ENCODE measurements at regions not wholly inside any gene's neighbourhood (a gene's known extent, or its start where the extent isn't known, plus 50 kb on each side); places are given as distances from the start of the nearest gene placed in this dataset.

GRCh38 chr12:46472144-46472705 lies 99.7 kb upstream of the SLC38A2 start:
- no peak for FAIRE-seq
- DNase-seq (ENCODE audit: low spot score) = no peak

- no peak for FAIRE-seq
- no peak for DNase-seq (ENCODE audit: low spot score)
Measured at GRCh38 chr12:46471404-46471803, 98.8 kb upstream of the SLC38A2 start.

- no peak for DNase-seq (ENCODE audit: low spot score)
- FAIRE-seq = no peak
Measured at GRCh38 chr12:46470975-46471374, 98.4 kb upstream of the SLC38A2 start.

- FAIRE-seq = no peak
Measured at GRCh38 chr12:46470036-46470627, 97.6 kb upstream of the SLC38A2 start.

GRCh38 chr12:46468813-46469212 lies 96.2 kb upstream of the SLC38A2 start:
- FAIRE-seq (no peak), DNase-seq (ENCODE audit: low spot score) (no peak)

More at GRCh38 chr12:46470036-46470627, 97.6 kb upstream of the SLC38A2 start:
- no peak for DNase-seq (ENCODE audit: low spot score)

GRCh38 chr12:46468160-46468559 lies 95.6 kb upstream of the SLC38A2 start:
- no peak for DNase-seq (ENCODE audit: low spot score)
- no peak for FAIRE-seq

GRCh38 chr12:46465307-46465706 lies 92.7 kb upstream of the SLC38A2 start:
- FAIRE-seq (no peak), DNase-seq (ENCODE audit: low spot score) (no peak)

- DNase-seq (ENCODE audit: low spot score) = no peak
- no peak for FAIRE-seq
Measured at GRCh38 chr12:46464863-46465262, 92.3 kb upstream of the SLC38A2 start.

GRCh38 chr12:46462641-46463355 lies 90.2 kb upstream of the SLC38A2 start:
- DNase-seq (ENCODE audit: low spot score) = no peak
- no peak for FAIRE-seq

GRCh38 chr12:46461907-46462640 lies 89.5 kb upstream of the SLC38A2 start:
- DNase-seq (ENCODE audit: low spot score) = no peak
- FAIRE-seq = no peak

- FAIRE-seq = no peak
- DNase-seq (ENCODE audit: low spot score) = no peak
Measured at GRCh38 chr12:46461459-46461858, 88.9 kb upstream of the SLC38A2 start.

- DNase-seq (ENCODE audit: low spot score) = no peak
- FAIRE-seq = no peak
Measured at GRCh38 chr12:46460682-46461210, 88.2 kb upstream of the SLC38A2 start.

- DNase-seq (ENCODE audit: low spot score) (no peak), FAIRE-seq (no peak)
Measured at GRCh38 chr12:46459861-46460545, 87.4 kb upstream of the SLC38A2 start.

- no peak for DNase-seq (ENCODE audit: low spot score)
- no peak for FAIRE-seq
Measured at GRCh38 chr12:46459111-46459510, 86.5 kb upstream of the SLC38A2 start.

- DNase-seq (ENCODE audit: low spot score) (no peak), FAIRE-seq (no peak)
Measured at GRCh38 chr12:46458500-46459102, 86.0 kb upstream of the SLC38A2 start.

- FAIRE-seq = no peak
- no peak for DNase-seq (ENCODE audit: low spot score)
Measured at GRCh38 chr12:46457958-46458357, 85.4 kb upstream of the SLC38A2 start.

- no peak for FAIRE-seq
- DNase-seq (ENCODE audit: low spot score) = no peak
Measured at GRCh38 chr12:46456356-46457334, 84.1 kb upstream of the SLC38A2 start.

GRCh38 chr12:46455648-46456352 lies 83.2 kb upstream of the SLC38A2 start:
- DNase-seq (ENCODE audit: low spot score) (no peak), FAIRE-seq (no peak)

- DNase-seq (ENCODE audit: low spot score) (no peak), FAIRE-seq (no peak)
Measured at GRCh38 chr12:46454981-46455380, 82.4 kb upstream of the SLC38A2 start.
